ENCODE measurements at regions not wholly inside any gene's neighbourhood (a gene's known extent, or its start where the extent isn't known, plus 50 kb on each side); places are given as distances from the start of the nearest gene placed in this dataset.

- no peak for TF ChIP-seq CTCF (IDR thresholded peaks at IDR 0.05; ENCODE audit: control extremely low read depth in 1 of 3, insufficient read depth in 1 of 3, low read depth in 1 of 3, low read length in 3 of 3)
- no peak for TF ChIP-seq CBX8 (IDR thresholded peaks at IDR 0.05; ENCODE audit: borderline replicate concordance, low read depth, low read length)
- TF ChIP-seq SP2 (IDR thresholded peaks at IDR 0.05; ENCODE audit: low read length), result no peak
- TF ChIP-seq ZNF274 (IDR thresholded peaks at IDR 0.05; ENCODE audit: borderline replicate concordance, extremely low read depth, low read length), result no peak
- TF ChIP-seq HDAC2 (IDR thresholded peaks at IDR 0.05; ENCODE audit: borderline replicate concordance in 1 of 2, low read depth in 2 of 2, low read length in 2 of 2), result no peak
Measured at GRCh38 chr2:44118257-44118656, 50.4 kb upstream of the PPM1B start.
